Panc1 (cell line): ENCODE measurements at regions not wholly inside any gene's neighbourhood (a gene's known extent, or its start where the extent isn't known, plus 50 kb on each side); places are given as distances from the start of the nearest gene placed in this dataset.

Experiments
- ATAC-seq: fragments of 200-7000 bp; cut with Tn5 transposase; 2 replicates; pipeline ENCODE4 v1.9.1; 2020; ENCODE audit warnings: mild to moderate bottlenecking, moderate library complexity
- BruUV-seq: library from RNA; stranded (reverse); fragments of 400-500 nt; replicated peaks from 2 replicates; lab custom pipeline; 2021; lab: Mats Ljungman, UMichigan
- CTCF ChIA-PET: fragments of 300-600 bp; sonication (Branson Sonifier 250); formaldehyde crosslinking; loops from one replicate; lab custom pipeline; 2022; ENCODE audit warnings: antibody characterized with exemption; lab: Charles Lee
- POLR2A ChIA-PET: fragments of 300-600 bp; sonication (Branson Sonifier 250); formaldehyde crosslinking; loops from one replicate; lab custom pipeline; 2022; ENCODE audit warnings: antibody characterized with exemption; lab: Charles Lee
- DNase-seq: peaks from one replicate; pipeline ENCODE4 v3.0.0-alpha.2; 2010; ENCODE audit warnings: low read depth, low spot score
- H3K27ac ChIP-seq: 2 replicates; pipeline ENCODE4 v1.5.1; 2011; ENCODE audit warnings: mild to moderate bottlenecking, low read length, inconsistent platforms
- H3K27me3 ChIP-seq: fragments of 200-500 bp; sonication (Bioruptor generic); 2 replicates; pipeline ENCODE4 v1.6.0; 2014; ENCODE audit warnings: low read length, inconsistent platforms; ENCODE audit not compliant: control insufficient read depth, insufficient read depth
- H3K36me3 ChIP-seq: fragments of 200-500 bp; sonication (Bioruptor generic); 2 replicates; pipeline ENCODE4 v1.5.1; 2014; ENCODE audit warnings: inconsistent platforms, mild to moderate bottlenecking, low read length, moderate library complexity; ENCODE audit not compliant: control insufficient read depth, insufficient read depth
- H3K4me1 ChIP-seq: 2 replicates; pipeline ENCODE4 v1.5.1; 2011; ENCODE audit warnings: inconsistent platforms, mild to moderate bottlenecking, low read length, moderate library complexity; ENCODE audit not compliant: control insufficient read depth, insufficient read depth
- H3K4me3 ChIP-seq, 2 experiments: 2 replicates each; pipeline ENCODE4 v1.5.1; 2011 to 2012; ENCODE audit warnings: low read depth in 2 of 2, low read length in 2 of 2, mild to moderate bottlenecking in 2 of 2, inconsistent platforms in 1 of 2, moderate library complexity in 1 of 2
- H3K9me3 ChIP-seq: fragments of 200-500 bp; sonication (Bioruptor generic); 2 replicates; pipeline ENCODE4 v1.5.1; 2014; ENCODE audit warnings: low read depth, mild to moderate bottlenecking, inconsistent platforms, low read length, moderate library complexity; ENCODE audit not compliant: control insufficient read depth, insufficient read depth
- CTCF ChIP-seq: fragments of 450-650 bp; IDR thresholded peaks from 2 replicates; pipeline ENCODE4 v1.5.1; 2017; ENCODE audit warnings: mild to moderate bottlenecking
- POLR2AphosphoS5 ChIP-seq: IDR thresholded peaks from 2 replicates; pipeline ENCODE4 v1.6.1; 2012; ENCODE audit warnings: mild to moderate bottlenecking, low read depth, low read length, moderate library complexity
- SIN3A ChIP-seq: IDR thresholded peaks from 2 replicates; pipeline ENCODE4 v1.6.1; 2012; ENCODE audit warnings: low read depth, mild to moderate bottlenecking, low read length, moderate library complexity, borderline replicate concordance; ENCODE audit not compliant: insufficient read depth
- TCF7L2 ChIP-seq: IDR thresholded peaks from 2 replicates; pipeline ENCODE4 v1.6.1; 2011; ENCODE audit warnings: mild to moderate bottlenecking, low read depth, low read length, inconsistent platforms
- in situ Hi-C: cut with HindIII; loops from 2 replicates; pipeline ENCODE4 v1.10.0; 2016; ENCODE audit warnings: low sequenced_read_pairs, low pct_unique_long_range_greater_than_20kb
- intact Hi-C: fragments of 100-400 bp; cut with micrococcal nuclease; formaldehyde crosslinking; loops from one replicate; pipeline ENCODE4 v1.10.0; 2022; ENCODE audit not compliant: unreplicated experiment
- TF ChIP-seq, protein P1 (sequence below), 2 experiments: IDR thresholded peaks; 2 replicates each; pipeline ENCODE4 v1.6.1; 2011 to 2012; ENCODE audit warnings: low read depth in 2 of 2, control low read depth in 1 of 2, low read length in 1 of 2, mild to moderate bottlenecking in 1 of 2, moderate library complexity in 1 of 2; ENCODE audit not compliant: insufficient read depth in 1 of 2

- intact Hi-C loops = no loop called here
- Histone ChIP-seq H3K27me3 (no peaks in the 10 kb centered on the region), H3K4me3 (peak overlapping the region; percentile 1 to 11; a peak in 2 of 4 replicates), H3K36me3 (no peaks in the 10 kb centered on the region), H3K4me1 (no peaks in the 10 kb centered on the region; the same call in 1 of the 2 replicates), H3K27ac (no peak overlapping the region), H3K9me3 (no peaks in the 10 kb centered on the region)
- CTCF ChIA-PET = no interaction called here
- TF ChIP-seq POLR2AphosphoS5 = no peak
- TF ChIP-seq TCF7L2 = no peak
- TF ChIP-seq SIN3A = no peak
- TF ChIP-seq, protein P1, sequence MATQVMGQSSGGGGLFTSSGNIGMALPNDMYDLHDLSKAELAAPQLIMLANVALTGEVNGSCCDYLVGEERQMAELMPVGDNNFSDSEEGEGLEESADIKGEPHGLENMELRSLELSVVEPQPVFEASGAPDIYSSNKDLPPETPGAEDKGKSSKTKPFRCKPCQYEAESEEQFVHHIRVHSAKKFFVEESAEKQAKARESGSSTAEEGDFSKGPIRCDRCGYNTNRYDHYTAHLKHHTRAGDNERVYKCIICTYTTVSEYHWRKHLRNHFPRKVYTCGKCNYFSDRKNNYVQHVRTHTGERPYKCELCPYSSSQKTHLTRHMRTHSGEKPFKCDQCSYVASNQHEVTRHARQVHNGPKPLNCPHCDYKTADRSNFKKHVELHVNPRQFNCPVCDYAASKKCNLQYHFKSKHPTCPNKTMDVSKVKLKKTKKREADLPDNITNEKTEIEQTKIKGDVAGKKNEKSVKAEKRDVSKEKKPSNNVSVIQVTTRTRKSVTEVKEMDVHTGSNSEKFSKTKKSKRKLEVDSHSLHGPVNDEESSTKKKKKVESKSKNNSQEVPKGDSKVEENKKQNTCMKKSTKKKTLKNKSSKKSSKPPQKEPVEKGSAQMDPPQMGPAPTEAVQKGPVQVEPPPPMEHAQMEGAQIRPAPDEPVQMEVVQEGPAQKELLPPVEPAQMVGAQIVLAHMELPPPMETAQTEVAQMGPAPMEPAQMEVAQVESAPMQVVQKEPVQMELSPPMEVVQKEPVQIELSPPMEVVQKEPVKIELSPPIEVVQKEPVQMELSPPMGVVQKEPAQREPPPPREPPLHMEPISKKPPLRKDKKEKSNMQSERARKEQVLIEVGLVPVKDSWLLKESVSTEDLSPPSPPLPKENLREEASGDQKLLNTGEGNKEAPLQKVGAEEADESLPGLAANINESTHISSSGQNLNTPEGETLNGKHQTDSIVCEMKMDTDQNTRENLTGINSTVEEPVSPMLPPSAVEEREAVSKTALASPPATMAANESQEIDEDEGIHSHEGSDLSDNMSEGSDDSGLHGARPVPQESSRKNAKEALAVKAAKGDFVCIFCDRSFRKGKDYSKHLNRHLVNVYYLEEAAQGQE (IDR thresholded peaks at IDR 0.05; ENCODE audit: insufficient read depth in 1 of 2, low read depth in 2 of 2, low read length in 1 of 2) = no peak
- no peak for TF ChIP-seq CTCF
- DNase-seq (no peak), ATAC-seq (no peak)
- POLR2A ChIA-PET = no interaction called here
- in situ Hi-C loops = no loop called here
- BruUV-seq = no TSS peak
Measured at GRCh38 chr12:126191031-126191891, 1126.0 kb downstream of the AACS start.

DNA sequence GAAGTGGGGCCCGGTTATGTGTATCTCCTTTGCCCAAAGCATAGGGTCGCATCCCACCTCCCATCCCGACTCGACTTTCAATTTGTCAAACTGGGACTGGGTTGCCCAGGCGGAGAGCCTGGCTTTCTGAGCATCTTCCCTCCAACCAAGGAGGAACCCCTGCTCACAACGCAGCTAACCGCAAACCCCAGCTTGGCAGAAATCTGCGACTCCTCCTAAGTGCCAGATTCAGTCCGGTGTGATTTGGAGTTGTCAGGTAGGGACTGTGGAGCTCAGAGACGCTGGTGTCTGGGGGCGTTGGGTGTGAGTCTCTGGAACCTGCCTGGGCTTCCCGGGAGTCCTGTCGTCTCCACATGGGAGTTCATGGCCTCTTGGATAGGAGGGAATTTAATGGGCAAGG is 1126.7 kb downstream of the AACS start:
- ChIA-PET POLR2A (no interaction called here), CTCF (no interaction called here)
- H3K4me3 ChIP-seq = no peak overlapping the region
- no peak for ATAC-seq
- in situ Hi-C loops (no loop called here), intact Hi-C loops (no loop called here)
- H3K27ac ChIP-seq = no peak overlapping the region
- no peaks in the 10 kb centered on the region for H3K9me3 ChIP-seq
- TF ChIP-seq SIN3A (no peak), POLR2AphosphoS5 (no peak), CTCF (no peak), TCF7L2 (no peak)
- TF ChIP-seq, protein P1 (IDR thresholded peaks at IDR 0.05; ENCODE audit: insufficient read depth in 1 of 2, low read depth in 2 of 2, low read length in 1 of 2) = no peak
- H3K4me1 ChIP-seq = no peaks in the 10 kb centered on the region; the same call in 1 of the 2 replicates
- DNase-seq = no peak
- H3K27me3 ChIP-seq = no peaks in the 10 kb centered on the region
- BruUV-seq = no TSS peak
- H3K36me3 ChIP-seq = no peaks in the 10 kb centered on the region
